ENCODE measurements at regions not wholly inside any gene's neighbourhood (a gene's known extent, or its start where the extent isn't known, plus 50 kb on each side); places are given as distances from the start of the nearest gene placed in this dataset.

- no peak for DNase-seq (ENCODE audit: low read depth)
- H3K4me3 ChIP-seq (ENCODE audit: control insufficient read depth, low read depth, low read length): no peak overlapping the region
- no peak for TF ChIP-seq CTCF (conservative IDR thresholded peaks at IDR 0.05; ENCODE audit: control insufficient read depth, insufficient read depth, low read depth, low read length)
These were observed 1741.5 kb downstream of the PCDH9 start for GRCh38 chr13:65488606-65489005.

- no peak overlapping the region for H3K4me3 ChIP-seq (ENCODE audit: control insufficient read depth, low read depth, low read length)
- no peak for TF ChIP-seq CTCF (conservative IDR thresholded peaks at IDR 0.05; ENCODE audit: control insufficient read depth, insufficient read depth, low read depth, low read length)
- DNase-seq (ENCODE audit: low read depth): no peak
These were observed 1750.4 kb downstream of the PCDH9 start for GRCh38 chr13:65479692-65480091.

GRCh38 chr13:65473196-65473595 is 1756.9 kb downstream of the PCDH9 start:
- no peak overlapping the region for H3K4me3 ChIP-seq (ENCODE audit: control insufficient read depth, low read depth, low read length)
- TF ChIP-seq CTCF (conservative IDR thresholded peaks at IDR 0.05; ENCODE audit: control insufficient read depth, insufficient read depth, low read depth, low read length): no peak
- DNase-seq (ENCODE audit: low read depth): no peak

DNA sequence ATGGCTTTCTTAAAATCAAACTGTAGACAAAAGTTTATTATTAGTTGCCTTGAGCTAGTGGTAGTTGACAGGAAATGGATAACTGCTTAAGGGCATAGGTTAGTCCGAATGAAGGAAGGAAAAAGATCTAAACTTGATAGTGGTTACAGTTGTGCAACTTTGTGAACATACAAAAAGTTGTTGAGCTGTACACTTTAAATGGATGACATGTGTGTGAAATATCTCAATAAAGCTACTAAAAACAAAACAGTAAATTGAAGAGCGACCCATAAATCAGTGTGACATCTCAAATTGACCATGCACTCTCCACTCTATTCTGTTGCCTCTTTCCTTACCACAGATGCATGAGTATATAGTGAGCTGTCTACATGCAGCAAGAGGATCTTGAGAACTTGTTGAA is 1757.8 kb downstream of the PCDH9 start:
- TF ChIP-seq CTCF (conservative IDR thresholded peaks at IDR 0.05; ENCODE audit: control insufficient read depth, insufficient read depth, low read depth, low read length): no peak
- H3K4me3 ChIP-seq (ENCODE audit: control insufficient read depth, low read depth, low read length): no peak overlapping the region

GRCh38 chr13:65470781-65471180 is 1759.4 kb downstream of the PCDH9 start:
- H3K4me3 ChIP-seq (ENCODE audit: control insufficient read depth, low read depth, low read length): no peak overlapping the region
- no peak for TF ChIP-seq CTCF (conservative IDR thresholded peaks at IDR 0.05; ENCODE audit: control insufficient read depth, insufficient read depth, low read depth, low read length)
- DNase-seq (ENCODE audit: low read depth): no peak

More for the DNA sequence above, 1757.8 kb downstream of the PCDH9 start:
- no peak for DNase-seq (ENCODE audit: low read depth)

DNA sequence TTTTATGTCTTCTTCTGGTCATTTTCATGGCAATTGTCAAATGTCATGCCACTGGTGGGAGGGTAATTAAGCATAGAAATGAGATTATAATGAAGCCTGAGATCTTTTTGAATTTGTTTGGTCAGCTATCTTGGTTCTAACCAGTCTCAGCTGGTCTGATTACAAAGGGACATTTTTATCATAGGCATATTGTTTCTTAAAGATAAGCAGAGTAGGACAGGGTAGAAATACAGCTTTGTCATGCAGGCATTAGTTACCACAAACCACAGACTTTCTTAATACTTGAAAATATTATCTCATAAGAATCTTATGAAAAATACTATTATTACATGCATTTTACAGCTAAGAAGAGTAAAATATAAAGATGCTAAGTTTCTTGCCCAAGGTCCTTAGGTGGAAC is 1761.5 kb downstream of the PCDH9 start:
- DNase-seq (ENCODE audit: low read depth): no peak
- no peak for TF ChIP-seq CTCF (conservative IDR thresholded peaks at IDR 0.05; ENCODE audit: control insufficient read depth, insufficient read depth, low read depth, low read length)
- H3K4me3 ChIP-seq (ENCODE audit: control insufficient read depth, low read depth, low read length): no peak overlapping the region

- H3K4me3 ChIP-seq (ENCODE audit: control insufficient read depth, low read depth, low read length): no peak overlapping the region
- DNase-seq (ENCODE audit: low read depth): peak; percentile 59
- TF ChIP-seq CTCF (conservative IDR thresholded peaks at IDR 0.05; ENCODE audit: control insufficient read depth, insufficient read depth, low read depth, low read length): no peak
These were observed 1768.5 kb downstream of the PCDH9 start for GRCh38 chr13:65461590-65461989.

Data from fibroblast of mammary gland (primary cell).